Activated CD4-positive, alpha-beta T cell treated with anti-CD3 and anti-CD28 coated beads, Interleukin-2, amount 50 U/mL, for 1 hour (primary cell): ENCODE measurements at regions not wholly inside any gene's neighbourhood (a gene's known extent, or its start where the extent isn't known, plus 50 kb on each side); places are given as distances from the start of the nearest gene placed in this dataset.

ENCODE experiments used
- DNase-seq: peaks from one replicate; pipeline ENCODE4 v3.0.0-alpha.2; 2020

- no peak for DNase-seq
These were observed 181.2 kb downstream of the FOXA2 start for GRCh38 chr20:22403022-22403631.

- no peak for DNase-seq
These were observed 181.8 kb downstream of the FOXA2 start for GRCh38 chr20:22402550-22402949.

GRCh38 chr20:22400440-22400839, 183.9 kb downstream of the FOXA2 start:
- DNase-seq, result no peak

GRCh38 chr20:22394583-22394982, 189.8 kb downstream of the FOXA2 start:
- no peak for DNase-seq

GRCh38 chr20:22390543-22390903, 193.8 kb downstream of the FOXA2 start:
- no peak for DNase-seq

GRCh38 chr20:22389836-22390542, 194.4 kb downstream of the FOXA2 start:
- DNase-seq, result no peak

- DNase-seq, result no peak
These were observed 196.9 kb downstream of the FOXA2 start for GRCh38 chr20:22387452-22387851.

- no peak for DNase-seq
These were observed 198.1 kb downstream of the FOXA2 start for GRCh38 chr20:22386306-22386623.

- no peak for DNase-seq
These were observed 198.6 kb downstream of the FOXA2 start for GRCh38 chr20:22385602-22386305.

- DNase-seq, result no peak
These were observed 199.4 kb downstream of the FOXA2 start for GRCh38 chr20:22384978-22385377.

- DNase-seq, result no peak
These were observed 201.2 kb downstream of the FOXA2 start for GRCh38 chr20:22383156-22383555.

GRCh38 chr20:22382742-22383141, 201.6 kb downstream of the FOXA2 start:
- DNase-seq, result no peak

GRCh38 chr20:22381812-22382416, 202.5 kb downstream of the FOXA2 start:
- no peak for DNase-seq

GRCh38 chr20:22379472-22379871, 204.9 kb downstream of the FOXA2 start:
- DNase-seq, result no peak

GRCh38 chr20:22374678-22375590, 209.4 kb downstream of the FOXA2 start:
- no peak for DNase-seq

- DNase-seq, result no peak
These were observed 210.3 kb downstream of the FOXA2 start for GRCh38 chr20:22374066-22374465.

- DNase-seq, result no peak
These were observed 211.0 kb downstream of the FOXA2 start for GRCh38 chr20:22373164-22373895.

- no peak for DNase-seq
These were observed 212.5 kb downstream of the FOXA2 start for GRCh38 chr20:22371843-22372242.

GRCh38 chr20:22370137-22370536, 214.2 kb downstream of the FOXA2 start:
- no peak for DNase-seq

GRCh38 chr20:22369100-22369499, 215.3 kb downstream of the FOXA2 start:
- DNase-seq, result no peak

- no peak for DNase-seq
These were observed 216.1 kb downstream of the FOXA2 start for GRCh38 chr20:22368235-22368634.

- DNase-seq, result no peak
These were observed 217.7 kb downstream of the FOXA2 start for GRCh38 chr20:22366631-22367030.
